Panc1 (cell line): ENCODE measurements at regions not wholly inside any gene's neighbourhood (a gene's known extent, or its start where the extent isn't known, plus 50 kb on each side); places are given as distances from the start of the nearest gene placed in this dataset.
A peak's percentile ranks its signal among the peaks of the same experiment; 100 is the strongest.
"Not testable (repeated sequence)": the region's sequence is repeated elsewhere in the genome, so short reads cannot be mapped to it uniquely, and the experiment has no call there.

Source experiments
- ATAC-seq: fragments of 200-7000 bp; cut with Tn5 transposase; 2 replicates; pipeline ENCODE4 v1.9.1; 2020; ENCODE audit warnings: mild to moderate bottlenecking, moderate library complexity
- BruUV-seq: library from RNA; stranded (reverse); fragments of 400-500 nt; replicated peaks from 2 replicates; lab custom pipeline; 2021; lab: Mats Ljungman, UMichigan
- CTCF ChIA-PET: fragments of 300-600 bp; sonication (Branson Sonifier 250); formaldehyde crosslinking; loops from one replicate; lab custom pipeline; 2022; ENCODE audit warnings: antibody characterized with exemption; lab: Charles Lee
- POLR2A ChIA-PET: fragments of 300-600 bp; sonication (Branson Sonifier 250); formaldehyde crosslinking; loops from one replicate; lab custom pipeline; 2022; ENCODE audit warnings: antibody characterized with exemption; lab: Charles Lee
- DNase-seq: peaks from one replicate; pipeline ENCODE4 v3.0.0-alpha.2; 2010; ENCODE audit warnings: low read depth, low spot score
- H3K27ac ChIP-seq: 2 replicates; pipeline ENCODE4 v1.5.1; 2011; ENCODE audit warnings: mild to moderate bottlenecking, low read length, inconsistent platforms
- H3K27me3 ChIP-seq: fragments of 200-500 bp; sonication (Bioruptor generic); 2 replicates; pipeline ENCODE4 v1.6.0; 2014; ENCODE audit warnings: low read length, inconsistent platforms; ENCODE audit not compliant: control insufficient read depth, insufficient read depth
- H3K36me3 ChIP-seq: fragments of 200-500 bp; sonication (Bioruptor generic); 2 replicates; pipeline ENCODE4 v1.5.1; 2014; ENCODE audit warnings: inconsistent platforms, mild to moderate bottlenecking, low read length, moderate library complexity; ENCODE audit not compliant: control insufficient read depth, insufficient read depth
- H3K4me1 ChIP-seq: 2 replicates; pipeline ENCODE4 v1.5.1; 2011; ENCODE audit warnings: inconsistent platforms, mild to moderate bottlenecking, low read length, moderate library complexity; ENCODE audit not compliant: control insufficient read depth, insufficient read depth
- H3K4me3 ChIP-seq, 2 experiments: 2 replicates each; pipeline ENCODE4 v1.5.1; 2011 to 2012; ENCODE audit warnings: low read depth in 2 of 2, low read length in 2 of 2, mild to moderate bottlenecking in 2 of 2, inconsistent platforms in 1 of 2, moderate library complexity in 1 of 2
- H3K9me3 ChIP-seq: fragments of 200-500 bp; sonication (Bioruptor generic); 2 replicates; pipeline ENCODE4 v1.5.1; 2014; ENCODE audit warnings: low read depth, mild to moderate bottlenecking, inconsistent platforms, low read length, moderate library complexity; ENCODE audit not compliant: control insufficient read depth, insufficient read depth
- POLR2AphosphoS5 ChIP-seq: IDR thresholded peaks from 2 replicates; pipeline ENCODE4 v1.6.1; 2012; ENCODE audit warnings: mild to moderate bottlenecking, low read depth, low read length, moderate library complexity
- SIN3A ChIP-seq: IDR thresholded peaks from 2 replicates; pipeline ENCODE4 v1.6.1; 2012; ENCODE audit warnings: low read depth, mild to moderate bottlenecking, low read length, moderate library complexity, borderline replicate concordance; ENCODE audit not compliant: insufficient read depth
- TCF7L2 ChIP-seq: IDR thresholded peaks from 2 replicates; pipeline ENCODE4 v1.6.1; 2011; ENCODE audit warnings: mild to moderate bottlenecking, low read depth, low read length, inconsistent platforms
- in situ Hi-C: cut with HindIII; loops from 2 replicates; pipeline ENCODE4 v1.10.0; 2016; ENCODE audit warnings: low sequenced_read_pairs, low pct_unique_long_range_greater_than_20kb
- intact Hi-C: fragments of 100-400 bp; cut with micrococcal nuclease; formaldehyde crosslinking; loops from one replicate; pipeline ENCODE4 v1.10.0; 2022; ENCODE audit not compliant: unreplicated experiment
- TF ChIP-seq, protein P1 (sequence below), 2 experiments: IDR thresholded peaks; 2 replicates each; pipeline ENCODE4 v1.6.1; 2011 to 2012; ENCODE audit warnings: low read depth in 2 of 2, control low read depth in 1 of 2, low read length in 1 of 2, mild to moderate bottlenecking in 1 of 2, moderate library complexity in 1 of 2; ENCODE audit not compliant: insufficient read depth in 1 of 2
- TF ChIP-seq, protein P2 (sequence below): fragments of 450-650 bp; IDR thresholded peaks from 2 replicates; pipeline ENCODE4 v1.5.1; 2017; ENCODE audit warnings: mild to moderate bottlenecking

DNA sequence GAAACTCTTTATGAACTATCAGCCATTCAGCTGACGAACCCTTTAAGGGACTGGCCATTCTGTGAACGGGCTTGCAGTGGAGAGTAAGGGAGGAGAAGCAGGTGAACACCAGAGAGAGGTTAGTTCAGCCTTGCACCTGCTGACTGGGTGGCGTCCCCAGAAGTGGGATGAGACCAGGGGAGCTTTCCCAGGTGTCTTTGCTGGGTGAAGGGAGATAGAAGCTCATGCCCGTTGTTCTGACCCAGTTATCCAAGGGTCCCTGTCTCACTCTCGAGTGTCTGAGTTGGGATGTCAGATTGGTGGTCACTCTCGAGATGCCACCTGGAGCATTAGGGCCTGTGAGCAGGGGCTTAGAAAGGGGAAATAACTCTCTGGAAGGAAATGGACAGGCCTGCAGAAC, 68.7 kb downstream of the MSX2 start:
- no peak for ATAC-seq
- peak overlapping the region in 1 of 2 experiments; percentile 35; a peak in 1 of 4 replicates for H3K4me3 ChIP-seq
- in situ Hi-C loops (no loop called here), intact Hi-C loops (loop anchor here (1.0 to 2.0 kb wide), 2 partner anchors 374 to 466 kb away; no protein-coding TSS in a partner anchor)
- BruUV-seq, result no TSS peak
- H3K36me3 ChIP-seq, result no peaks in the 10 kb centered on the region
- POLR2A ChIA-PET, result interaction anchor here (0.7 kb wide), 1 partner anchor 217 kb away, joined by 4 read pairs; no protein-coding TSS in a partner anchor
- no peaks in the 10 kb centered on the region; the same call in 1 of the 2 replicates for H3K4me1 ChIP-seq
- TF ChIP-seq, protein P1, sequence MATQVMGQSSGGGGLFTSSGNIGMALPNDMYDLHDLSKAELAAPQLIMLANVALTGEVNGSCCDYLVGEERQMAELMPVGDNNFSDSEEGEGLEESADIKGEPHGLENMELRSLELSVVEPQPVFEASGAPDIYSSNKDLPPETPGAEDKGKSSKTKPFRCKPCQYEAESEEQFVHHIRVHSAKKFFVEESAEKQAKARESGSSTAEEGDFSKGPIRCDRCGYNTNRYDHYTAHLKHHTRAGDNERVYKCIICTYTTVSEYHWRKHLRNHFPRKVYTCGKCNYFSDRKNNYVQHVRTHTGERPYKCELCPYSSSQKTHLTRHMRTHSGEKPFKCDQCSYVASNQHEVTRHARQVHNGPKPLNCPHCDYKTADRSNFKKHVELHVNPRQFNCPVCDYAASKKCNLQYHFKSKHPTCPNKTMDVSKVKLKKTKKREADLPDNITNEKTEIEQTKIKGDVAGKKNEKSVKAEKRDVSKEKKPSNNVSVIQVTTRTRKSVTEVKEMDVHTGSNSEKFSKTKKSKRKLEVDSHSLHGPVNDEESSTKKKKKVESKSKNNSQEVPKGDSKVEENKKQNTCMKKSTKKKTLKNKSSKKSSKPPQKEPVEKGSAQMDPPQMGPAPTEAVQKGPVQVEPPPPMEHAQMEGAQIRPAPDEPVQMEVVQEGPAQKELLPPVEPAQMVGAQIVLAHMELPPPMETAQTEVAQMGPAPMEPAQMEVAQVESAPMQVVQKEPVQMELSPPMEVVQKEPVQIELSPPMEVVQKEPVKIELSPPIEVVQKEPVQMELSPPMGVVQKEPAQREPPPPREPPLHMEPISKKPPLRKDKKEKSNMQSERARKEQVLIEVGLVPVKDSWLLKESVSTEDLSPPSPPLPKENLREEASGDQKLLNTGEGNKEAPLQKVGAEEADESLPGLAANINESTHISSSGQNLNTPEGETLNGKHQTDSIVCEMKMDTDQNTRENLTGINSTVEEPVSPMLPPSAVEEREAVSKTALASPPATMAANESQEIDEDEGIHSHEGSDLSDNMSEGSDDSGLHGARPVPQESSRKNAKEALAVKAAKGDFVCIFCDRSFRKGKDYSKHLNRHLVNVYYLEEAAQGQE (IDR thresholded peaks at IDR 0.05; ENCODE audit: insufficient read depth in 1 of 2, low read depth in 2 of 2, low read length in 1 of 2), result no peak
- TF ChIP-seq TCF7L2 (no peak), SIN3A (no peak), POLR2AphosphoS5 (no peak)
- TF ChIP-seq, protein P2, sequence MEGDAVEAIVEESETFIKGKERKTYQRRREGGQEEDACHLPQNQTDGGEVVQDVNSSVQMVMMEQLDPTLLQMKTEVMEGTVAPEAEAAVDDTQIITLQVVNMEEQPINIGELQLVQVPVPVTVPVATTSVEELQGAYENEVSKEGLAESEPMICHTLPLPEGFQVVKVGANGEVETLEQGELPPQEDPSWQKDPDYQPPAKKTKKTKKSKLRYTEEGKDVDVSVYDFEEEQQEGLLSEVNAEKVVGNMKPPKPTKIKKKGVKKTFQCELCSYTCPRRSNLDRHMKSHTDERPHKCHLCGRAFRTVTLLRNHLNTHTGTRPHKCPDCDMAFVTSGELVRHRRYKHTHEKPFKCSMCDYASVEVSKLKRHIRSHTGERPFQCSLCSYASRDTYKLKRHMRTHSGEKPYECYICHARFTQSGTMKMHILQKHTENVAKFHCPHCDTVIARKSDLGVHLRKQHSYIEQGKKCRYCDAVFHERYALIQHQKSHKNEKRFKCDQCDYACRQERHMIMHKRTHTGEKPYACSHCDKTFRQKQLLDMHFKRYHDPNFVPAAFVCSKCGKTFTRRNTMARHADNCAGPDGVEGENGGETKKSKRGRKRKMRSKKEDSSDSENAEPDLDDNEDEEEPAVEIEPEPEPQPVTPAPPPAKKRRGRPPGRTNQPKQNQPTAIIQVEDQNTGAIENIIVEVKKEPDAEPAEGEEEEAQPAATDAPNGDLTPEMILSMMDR, result no peak
- CTCF ChIA-PET, result interaction anchor here (0.5 to 3.0 kb wide), 8 partner anchors 8 to 499 kb away, joined by 3 to 13 read pairs (median 4); no protein-coding TSS in a partner anchor
- DNase-seq, result no peak
- H3K9me3 ChIP-seq, result no peaks in the 10 kb centered on the region
- peaks cover 2% of the 10 kb centered on the region; the same call in 1 of the 2 replicates for H3K27me3 ChIP-seq
- no peak overlapping the region for H3K27ac ChIP-seq

DNA sequence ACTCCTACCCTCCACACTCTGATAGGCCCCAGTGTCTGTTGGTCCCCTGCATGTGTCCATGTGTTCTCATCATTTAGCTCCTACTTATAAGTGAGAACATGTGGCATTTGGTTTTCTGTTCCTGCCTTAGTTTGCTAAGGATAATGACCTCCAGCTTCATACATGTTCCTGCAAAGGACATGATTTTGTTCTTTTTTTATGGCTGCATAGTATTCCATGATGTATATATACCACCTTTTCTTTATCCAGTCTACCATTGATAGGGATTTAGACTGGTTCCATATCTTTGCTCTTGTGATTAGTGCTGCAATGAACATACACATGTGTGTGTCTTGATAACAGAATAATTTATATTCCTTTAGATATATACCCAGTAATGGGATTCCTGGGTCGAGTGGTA, 67.9 kb downstream of the MSX2 start:
- H3K9me3 ChIP-seq, POLR2A ChIA-PET, H3K4me3 ChIP-seq, H3K27ac ChIP-seq, ATAC-seq, H3K27me3 ChIP-seq, H3K4me1 ChIP-seq, H3K36me3 ChIP-seq, DNase-seq, BruUV-seq, in situ Hi-C loops: not testable (repeated sequence)
- intact Hi-C loops, result loop anchor here (2.0 kb wide), 1 partner anchor 465 kb away; no protein-coding TSS in a partner anchor
- CTCF ChIA-PET, result interaction anchor here (3.0 kb wide), 1 partner anchor 373 kb away, joined by 13 read pairs; no protein-coding TSS in a partner anchor

DNA sequence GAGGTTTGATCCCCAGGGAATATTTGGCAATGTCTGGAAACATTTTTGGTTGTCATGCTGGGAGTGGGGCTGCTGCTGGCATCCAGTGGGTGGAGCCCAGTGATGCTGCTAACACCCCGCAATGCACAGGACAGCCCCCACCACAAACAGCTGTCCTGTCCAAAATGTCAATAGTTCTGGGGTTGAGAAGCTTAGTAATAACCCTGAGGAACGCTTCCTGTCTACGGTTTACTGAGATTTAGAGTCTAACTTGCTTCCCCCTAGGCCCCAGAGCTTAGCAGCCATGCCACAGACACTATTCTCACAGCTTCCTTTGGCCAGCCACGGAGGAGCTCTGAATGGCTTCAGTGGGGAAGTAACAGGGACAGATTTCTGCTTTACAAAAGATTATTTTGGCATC, 66.5 kb downstream of the MSX2 start:
- Histone ChIP-seq H3K27ac (no peak overlapping the region), H3K27me3 (peaks cover under 1% of the 10 kb centered on the region; the same call in 1 of the 2 replicates), H3K9me3 (no peaks in the 10 kb centered on the region; the same call in 1 of the 2 replicates), H3K4me1 (no peaks in the 10 kb centered on the region; the same call in 1 of the 2 replicates), H3K36me3 (no peaks in the 10 kb centered on the region), H3K4me3 (no peak overlapping the region)
- DNase-seq (no peak), ATAC-seq (no peak)
- POLR2A ChIA-PET, result no interaction called here
- BruUV-seq, result no TSS peak
- TF ChIP-seq TCF7L2 (no peak), POLR2AphosphoS5 (no peak), SIN3A (no peak)
- TF ChIP-seq, protein P1 (IDR thresholded peaks at IDR 0.05; ENCODE audit: insufficient read depth in 1 of 2, low read depth in 2 of 2, low read length in 1 of 2), result no peak
- TF ChIP-seq, protein P2, result no peak
- CTCF ChIA-PET, result no interaction called here
- intact Hi-C loops, result no loop called here
- in situ Hi-C loops, result no loop called here
